HG03460 (cell line): ENCODE measurements at regions not wholly inside any gene's neighbourhood (a gene's known extent, or its start where the extent isn't known, plus 50 kb on each side); places are given as distances from the start of the nearest gene placed in this dataset.

Experiments
- ATAC-seq: cut with Tn5 transposase; IDR thresholded peaks from one replicate; pipeline ENCODE4 v1.9.1; 2021; ENCODE audit not compliant: unreplicated experiment

DNA sequence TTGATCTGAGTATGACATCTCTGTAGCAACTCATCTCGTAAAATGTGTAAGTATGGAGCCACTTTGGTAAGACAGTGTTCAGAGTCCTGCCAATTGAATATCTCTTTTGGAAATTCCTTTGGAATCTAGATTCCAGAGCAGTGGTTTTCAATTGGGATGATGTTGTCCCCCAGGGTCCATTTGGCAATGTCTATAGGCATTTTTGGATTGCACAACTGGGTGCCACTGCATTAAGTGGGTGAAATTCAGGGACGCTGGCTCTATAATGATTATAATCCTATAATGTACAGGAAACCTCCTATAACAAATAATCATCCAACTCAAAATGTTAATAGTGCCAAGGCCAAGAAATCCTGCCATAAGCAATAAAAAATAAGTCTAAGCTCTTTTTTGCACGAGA is 404.8 kb upstream of the RAG2 start:
- ATAC-seq = no peak

DNA sequence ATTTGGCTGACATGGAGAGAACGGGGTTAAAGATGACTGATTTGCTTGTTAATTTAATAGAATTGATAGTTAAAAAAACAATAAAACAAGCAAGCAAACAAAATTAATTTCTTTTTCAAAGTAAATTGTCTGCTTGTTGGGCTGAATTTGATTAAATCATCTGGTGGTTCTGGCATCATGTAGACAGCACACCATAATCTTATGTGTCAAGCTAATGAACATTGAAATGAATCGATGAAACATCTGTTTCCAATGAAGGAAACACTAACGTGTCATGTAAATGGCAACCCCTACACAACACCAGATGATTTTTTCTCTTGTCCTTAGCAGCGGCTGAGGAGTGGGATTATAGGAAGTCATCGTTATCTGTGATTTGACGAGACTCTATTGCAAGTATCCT is 399.6 kb upstream of the RAG2 start:
- ATAC-seq = no peak

DNA sequence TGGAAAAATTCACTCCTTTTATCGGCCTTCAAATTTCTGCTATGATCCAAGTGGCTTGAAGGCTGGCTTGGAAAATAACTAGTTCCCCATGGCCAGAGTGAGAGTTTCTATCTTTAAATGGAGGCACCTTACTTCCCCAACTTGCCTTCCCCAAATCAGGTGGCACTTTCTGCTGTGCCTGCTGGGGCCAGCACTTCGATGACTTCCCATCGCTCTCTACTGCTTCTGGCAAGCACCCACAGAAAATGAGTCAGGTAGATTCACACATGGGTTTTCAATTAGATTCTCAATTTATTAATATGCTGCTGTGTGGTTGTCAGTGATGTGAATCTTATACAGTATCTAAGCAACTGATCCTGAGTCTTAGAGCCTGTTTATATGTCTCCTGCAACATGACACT is 398.8 kb upstream of the RAG2 start:
- no peak for ATAC-seq

DNA sequence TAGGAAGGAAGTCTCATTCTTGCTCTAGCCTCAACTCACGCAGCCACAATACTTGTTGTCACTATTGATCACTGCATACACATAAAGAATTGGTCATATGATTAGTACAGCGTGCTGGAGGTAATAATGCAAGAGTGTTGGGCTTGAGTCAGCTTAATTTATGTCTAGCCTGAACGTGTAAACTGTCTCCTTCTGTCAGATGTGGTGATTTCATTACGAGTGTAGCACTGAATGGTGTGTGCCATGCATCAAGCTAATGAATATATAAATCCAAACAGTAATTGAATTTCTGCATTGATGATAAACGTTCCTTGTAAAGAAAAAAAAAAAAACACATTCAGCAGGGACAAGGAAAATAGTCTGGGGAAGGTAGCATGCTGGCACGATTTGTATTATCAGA is 396.2 kb upstream of the RAG2 start:
- no peak for ATAC-seq

DNA sequence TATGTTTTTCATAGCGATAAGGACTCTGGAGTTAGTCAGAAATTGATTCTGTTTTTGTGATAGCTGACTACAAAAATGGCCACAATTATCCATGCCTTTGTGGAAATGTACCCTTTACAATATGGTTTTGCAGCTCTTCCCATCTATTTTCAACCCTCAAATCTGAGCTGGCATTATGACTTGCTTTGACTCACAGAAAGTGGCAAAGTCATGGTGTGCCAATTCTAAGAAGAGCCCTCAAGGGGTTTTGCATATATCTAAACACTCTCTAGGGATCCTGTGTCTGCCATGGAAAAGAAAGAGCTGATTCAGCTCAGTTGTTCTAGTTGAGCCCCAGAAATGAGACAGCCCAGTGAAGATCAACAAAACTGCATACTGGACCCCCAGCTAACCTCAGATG is 390.5 kb upstream of the RAG2 start:
- ATAC-seq = no peak

DNA sequence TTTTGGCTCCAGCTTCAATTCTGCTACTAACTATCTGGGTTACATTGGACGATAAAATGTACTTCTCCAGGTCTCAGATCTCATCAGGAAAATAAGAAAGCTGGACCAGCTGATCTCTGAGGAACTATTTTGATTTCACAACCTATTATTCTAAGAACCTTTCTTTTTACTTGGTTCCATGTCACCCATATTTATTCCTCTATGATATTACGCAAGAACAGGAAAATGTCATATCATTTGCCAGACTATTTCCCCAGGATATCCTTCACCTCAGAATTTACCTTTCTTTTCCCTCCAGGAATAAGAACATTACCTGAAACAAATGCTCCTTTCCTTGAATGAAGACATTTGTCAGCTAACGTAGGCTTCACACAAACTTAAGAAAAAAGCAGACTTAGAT is 387.5 kb upstream of the RAG2 start:
- ATAC-seq = no peak

DNA sequence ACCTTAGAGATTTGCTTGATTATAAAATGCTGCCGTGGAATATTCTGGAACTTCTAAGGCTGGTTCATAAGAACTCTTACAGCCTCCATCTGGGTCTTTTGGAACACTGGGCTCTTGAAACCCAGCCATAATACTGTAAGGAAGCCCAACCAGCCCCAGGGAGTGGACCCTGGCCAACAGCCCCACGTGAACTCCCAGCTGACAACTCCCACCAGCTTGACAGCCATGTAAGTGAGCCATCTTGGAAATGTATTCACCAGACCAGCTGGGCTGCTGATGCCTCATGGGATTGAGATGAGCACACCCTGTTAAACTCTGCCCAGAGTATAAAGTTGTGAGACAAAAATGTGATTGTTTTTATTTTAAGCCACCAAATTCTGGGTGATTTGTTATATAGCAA is 378.7 kb upstream of the RAG2 start:
- no peak for ATAC-seq

DNA sequence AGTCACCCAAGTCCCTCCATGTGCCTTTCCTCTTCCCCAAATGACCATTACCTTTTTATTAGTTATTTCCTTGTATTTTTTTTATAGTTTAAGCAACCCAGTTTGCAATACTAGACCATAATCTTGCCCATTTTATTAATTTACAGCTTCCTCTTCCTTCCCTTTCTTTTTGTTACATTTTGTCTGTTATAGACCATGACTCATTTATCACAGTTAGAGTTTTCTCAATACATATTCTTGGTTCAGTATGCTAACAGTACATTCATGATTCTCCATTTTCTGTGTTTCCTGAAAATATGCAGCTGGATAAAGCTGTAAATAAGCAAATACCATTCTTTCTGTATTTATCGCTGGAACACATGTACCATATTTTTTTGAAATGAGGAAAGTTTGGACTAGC is 376.7 kb upstream of the RAG2 start:
- ATAC-seq = no peak

DNA sequence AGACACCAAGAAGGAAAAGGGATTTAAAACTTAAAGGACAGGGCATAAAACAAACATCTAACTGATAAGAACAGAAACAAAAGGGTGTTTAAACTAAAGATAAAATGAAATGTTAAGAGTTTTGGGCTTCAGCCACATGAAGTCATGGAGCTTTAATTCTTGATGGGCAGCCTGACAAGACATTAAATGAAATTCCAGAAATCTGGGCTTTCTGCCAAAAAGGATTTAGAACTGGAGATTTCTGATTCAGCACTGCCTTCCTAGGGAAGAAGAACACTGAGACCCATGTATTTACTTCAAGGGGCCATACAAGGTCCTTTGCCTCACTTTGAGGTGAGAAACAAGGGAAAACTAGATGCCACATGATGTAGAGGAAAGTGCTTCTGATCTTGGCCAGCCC is 355.9 kb upstream of the RAG2 start:
- ATAC-seq = no peak

DNA sequence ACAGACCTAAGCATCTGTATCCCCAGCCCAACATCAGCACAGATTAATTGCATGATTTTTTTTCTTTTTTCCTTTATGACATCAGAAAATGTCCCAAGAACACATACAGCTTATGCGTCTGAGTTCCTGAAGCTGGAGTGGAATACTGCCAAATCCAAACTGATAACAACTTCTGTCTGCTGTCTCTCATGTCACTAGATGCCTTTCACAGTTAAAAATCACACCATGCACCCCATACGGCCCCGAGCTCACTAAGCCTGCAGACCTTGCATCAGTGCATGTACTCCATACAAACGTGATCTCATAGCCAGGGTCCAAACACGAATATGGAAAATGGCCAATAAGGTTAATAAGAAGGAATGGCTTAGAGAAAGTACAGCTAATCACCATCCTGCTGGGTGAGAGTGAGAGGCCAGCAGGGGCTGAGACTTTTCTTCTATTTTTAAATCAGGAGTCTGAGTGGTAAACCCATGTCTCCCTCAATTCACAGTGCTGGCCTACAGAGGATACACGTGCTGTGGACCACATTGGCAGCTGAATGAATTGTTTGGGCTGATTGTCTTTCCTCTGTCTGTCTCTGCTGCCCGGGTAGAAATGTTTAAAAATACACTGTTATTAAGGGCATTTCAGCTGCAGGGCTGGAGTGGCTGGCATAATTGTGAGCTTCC is 350.6 kb upstream of the RAG2 start:
- ATAC-seq = no peak

DNA sequence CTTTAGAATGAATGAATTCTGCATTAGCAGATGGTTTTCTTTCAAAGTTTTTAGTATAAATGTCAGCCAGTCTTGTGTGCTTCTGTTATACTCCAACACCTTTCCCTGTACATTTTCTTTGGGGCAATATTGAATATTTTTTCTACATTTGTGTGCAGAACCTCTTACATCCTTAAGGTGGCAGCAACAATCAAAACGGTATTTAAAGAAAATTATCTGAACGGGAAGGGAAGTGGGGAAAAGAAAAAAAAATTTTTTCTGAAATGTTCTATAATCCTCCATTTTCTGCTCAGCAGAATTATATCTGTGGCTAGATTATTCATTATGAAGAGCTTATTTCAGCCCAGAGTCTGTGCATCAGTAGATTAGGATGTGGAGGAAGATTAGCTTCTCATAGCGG is 347.3 kb upstream of the RAG2 start:
- no peak for ATAC-seq

DNA sequence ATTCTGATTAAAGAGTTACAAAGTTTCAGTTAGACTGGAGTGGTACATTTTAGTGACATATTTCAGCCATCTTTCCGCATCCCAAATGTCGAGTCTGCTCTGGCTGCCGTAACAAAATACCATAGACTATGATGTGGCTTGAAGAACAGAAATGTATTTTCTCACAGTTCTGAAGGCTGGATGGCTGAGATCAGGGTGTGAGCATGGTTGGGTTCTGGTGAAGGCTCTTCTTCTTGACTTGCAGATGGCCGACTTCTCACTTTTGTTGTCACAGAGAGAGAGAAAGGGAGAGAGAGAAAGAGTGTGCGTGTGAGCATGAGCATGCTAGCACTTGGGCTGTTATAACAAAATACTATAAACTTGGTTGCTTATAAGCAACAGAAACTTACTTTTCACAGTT is 335.4 kb upstream of the RAG2 start:
- no peak for ATAC-seq

DNA sequence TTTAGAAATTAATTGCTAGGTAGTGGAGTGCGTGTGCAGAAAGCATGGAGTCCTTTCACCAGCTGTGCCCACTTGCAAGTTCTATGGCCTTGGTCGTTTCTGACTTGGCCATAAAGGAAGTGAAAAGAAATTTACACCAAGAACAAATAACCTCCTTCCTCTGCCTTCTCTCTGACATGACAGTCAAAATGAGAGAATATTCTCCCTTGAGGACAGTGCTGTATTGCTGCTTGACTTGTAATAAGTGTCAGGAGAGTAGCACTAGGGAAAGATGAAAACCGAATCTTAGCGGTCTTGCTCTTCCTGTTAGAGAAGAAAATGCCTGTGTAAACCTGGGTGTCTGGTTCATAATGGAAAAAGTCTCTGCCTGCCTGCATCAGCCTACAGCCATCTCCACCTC is 333.1 kb upstream of the RAG2 start:
- ATAC-seq = no peak

DNA sequence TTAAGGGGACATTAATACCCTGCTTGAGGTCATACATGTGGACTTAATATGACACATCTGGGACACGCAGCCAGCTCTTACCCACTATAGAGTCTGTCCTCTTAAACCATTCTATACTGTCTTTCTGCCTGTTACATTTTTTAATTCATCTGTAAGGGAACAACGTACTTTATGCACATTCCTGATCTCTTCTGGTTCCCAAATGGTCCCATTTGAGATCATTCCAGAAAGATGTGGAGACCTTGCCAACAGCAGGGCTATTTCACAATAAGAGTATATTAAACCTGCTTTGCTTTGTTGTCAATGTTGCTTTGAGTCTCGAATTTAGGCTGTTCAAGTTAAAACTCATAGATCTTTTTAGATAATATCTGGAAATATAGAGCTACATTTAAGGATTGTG is 332.2 kb upstream of the RAG2 start:
- ATAC-seq = no peak

DNA sequence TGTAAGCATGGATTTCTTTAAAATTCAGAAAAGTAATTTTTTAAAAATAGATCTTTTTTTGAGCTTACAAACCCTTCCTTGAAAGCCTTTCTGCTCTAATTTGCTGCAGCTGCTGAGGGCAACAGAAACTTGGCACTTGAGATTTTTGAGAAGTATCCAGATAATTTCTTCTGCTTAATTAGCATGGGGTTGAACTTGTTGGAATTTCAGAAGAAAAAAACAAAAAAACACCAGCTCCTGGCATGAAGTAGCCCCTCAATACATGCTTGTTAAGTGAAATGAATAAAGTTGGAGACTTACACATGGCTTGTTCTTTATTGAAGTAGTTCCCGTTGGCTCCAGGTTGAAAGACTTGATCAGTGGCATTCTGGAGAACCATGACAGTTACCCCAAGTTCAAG is 331.4 kb upstream of the RAG2 start:
- no peak for ATAC-seq

DNA sequence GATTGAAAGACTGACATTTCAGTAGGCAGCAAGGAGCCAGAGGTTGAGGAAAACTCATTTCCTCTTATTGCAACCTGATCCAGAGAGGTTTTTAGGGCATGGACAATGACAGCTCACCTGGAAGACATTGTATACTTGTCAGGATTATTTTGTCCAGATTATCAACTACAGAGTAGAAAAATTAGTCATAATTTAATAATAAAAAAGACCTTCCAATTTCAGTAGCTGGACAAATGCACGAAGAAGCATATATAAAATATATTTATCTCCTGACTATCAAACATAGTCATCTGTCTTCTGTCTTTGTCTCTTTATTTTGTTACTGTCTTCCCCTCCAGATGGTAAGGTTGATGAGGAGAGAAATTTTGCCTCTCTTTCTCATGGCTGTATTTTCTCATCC is 330.6 kb upstream of the RAG2 start:
- ATAC-seq = no peak

DNA sequence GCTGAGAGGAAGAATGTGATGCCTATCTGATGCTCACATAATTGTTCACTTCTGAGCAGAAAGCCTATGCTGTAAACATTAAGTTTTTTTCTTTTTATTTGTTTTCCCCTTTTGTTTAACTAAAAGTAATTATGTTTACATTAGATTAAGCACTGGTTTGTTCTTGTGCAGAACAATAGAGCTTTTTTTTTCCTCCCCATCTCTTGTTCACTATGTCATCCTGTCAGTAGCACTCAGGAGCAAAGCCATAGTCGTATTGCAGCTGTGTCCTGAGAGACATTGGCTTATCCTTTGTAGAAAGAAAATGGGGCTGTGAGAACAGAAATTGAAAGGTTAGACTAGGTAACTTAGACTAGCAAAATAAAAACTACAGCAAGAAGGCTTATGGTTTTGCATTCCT is 301.8 kb upstream of the RAG2 start:
- ATAC-seq = no peak

DNA sequence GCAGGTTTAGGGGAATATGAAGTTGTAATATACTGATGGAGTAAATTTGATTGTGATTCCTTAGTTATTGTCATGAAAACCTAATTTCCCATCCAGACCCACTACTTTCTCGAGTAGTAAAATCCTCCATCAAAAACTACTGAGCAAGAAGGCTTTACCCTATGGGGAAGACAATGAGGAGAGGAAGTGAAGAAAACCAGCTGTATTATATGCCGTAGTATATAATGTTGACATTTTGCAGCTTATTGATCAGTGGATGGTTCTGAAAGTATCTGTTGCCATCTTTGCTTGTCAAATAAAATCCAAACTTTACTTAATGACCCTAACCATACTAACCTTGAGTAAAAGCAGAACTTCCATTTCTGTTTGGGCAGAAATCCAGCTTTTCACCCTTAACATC is 292.8 kb upstream of the RAG2 start:
- ATAC-seq = no peak

DNA sequence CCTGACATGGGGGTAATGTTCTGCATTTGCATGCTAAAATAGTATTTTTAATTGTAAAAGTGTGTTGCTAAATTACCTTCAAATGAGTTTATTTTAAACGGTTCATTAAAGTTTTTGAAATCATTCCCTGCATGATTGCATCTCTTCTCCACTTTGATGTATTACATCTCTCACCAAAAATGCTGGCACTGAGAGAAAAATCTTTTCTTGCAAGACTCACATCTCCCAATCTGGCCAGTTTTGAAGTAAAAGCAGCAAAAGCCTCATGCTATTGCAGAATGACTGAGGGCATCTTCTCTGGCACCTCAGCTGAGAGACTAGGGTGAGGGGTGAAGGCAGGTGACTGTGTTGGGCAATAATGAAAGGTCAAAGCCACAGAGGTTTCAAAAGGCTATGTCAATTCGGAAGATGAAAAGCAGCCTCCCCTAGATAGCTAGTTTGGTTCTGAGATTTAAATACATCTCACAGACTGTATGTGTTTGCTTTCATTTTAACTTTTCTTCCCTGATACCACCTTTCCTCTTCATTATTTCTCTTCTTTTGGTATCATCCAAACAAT is 292.2 kb upstream of the RAG2 start:
- no peak for ATAC-seq

DNA sequence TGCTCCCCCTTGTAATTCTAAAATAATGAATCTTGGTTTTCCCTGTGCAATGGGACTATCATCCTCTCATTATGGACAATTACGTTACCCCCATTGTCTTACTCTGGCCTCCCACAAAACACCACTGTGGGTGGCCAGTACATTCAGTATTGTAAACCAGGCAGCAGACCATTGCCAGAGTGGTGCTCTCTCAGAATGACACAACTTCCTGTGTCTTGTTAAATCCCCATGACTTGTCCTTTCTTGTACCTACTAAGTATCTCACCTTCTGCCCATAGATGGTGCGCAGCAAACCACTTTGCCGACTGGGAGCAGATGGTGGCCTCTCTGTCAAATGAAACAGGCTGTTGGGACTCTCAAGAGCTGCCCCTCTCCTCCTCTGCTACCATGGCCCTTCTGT is 287.1 kb upstream of the RAG2 start:
- no peak for ATAC-seq

DNA sequence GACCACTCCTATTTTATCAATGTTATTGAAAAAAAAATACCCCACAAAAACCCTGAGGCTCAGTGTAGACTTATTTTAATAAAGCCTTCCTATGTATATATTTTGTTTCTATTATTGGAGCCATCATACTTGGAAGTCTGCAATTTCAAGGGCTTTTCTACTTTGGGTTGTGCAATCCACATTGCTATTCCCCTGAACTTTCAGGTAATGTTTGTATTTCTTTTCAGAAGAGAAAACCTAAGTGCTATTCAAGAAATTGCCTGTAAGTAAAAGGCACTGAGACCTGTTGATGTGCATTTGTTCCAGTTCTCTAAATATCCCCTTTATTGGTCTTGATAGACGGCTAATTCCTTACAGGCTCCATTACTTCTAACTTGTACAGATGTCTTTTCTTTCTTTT is 280.7 kb upstream of the RAG2 start:
- no peak for ATAC-seq

DNA sequence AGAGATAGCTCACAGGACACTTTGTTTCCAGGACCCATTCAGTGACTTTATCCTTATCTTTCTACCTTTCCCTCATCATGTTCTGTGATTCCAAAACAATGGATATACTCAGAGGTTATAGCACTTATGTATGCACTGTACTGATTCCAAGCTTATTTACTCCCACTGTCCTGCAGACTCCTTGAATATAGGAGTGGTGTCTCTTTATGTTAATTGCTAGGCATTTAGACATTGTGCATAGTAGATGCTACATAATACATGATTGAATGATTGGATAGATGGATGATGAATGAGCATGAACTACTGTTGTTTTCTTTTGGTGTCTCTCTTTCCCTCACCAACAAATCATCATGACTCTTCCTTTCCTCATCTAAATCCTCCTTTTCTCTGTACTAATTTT is 279.1 kb upstream of the RAG2 start:
- no peak for ATAC-seq

DNA sequence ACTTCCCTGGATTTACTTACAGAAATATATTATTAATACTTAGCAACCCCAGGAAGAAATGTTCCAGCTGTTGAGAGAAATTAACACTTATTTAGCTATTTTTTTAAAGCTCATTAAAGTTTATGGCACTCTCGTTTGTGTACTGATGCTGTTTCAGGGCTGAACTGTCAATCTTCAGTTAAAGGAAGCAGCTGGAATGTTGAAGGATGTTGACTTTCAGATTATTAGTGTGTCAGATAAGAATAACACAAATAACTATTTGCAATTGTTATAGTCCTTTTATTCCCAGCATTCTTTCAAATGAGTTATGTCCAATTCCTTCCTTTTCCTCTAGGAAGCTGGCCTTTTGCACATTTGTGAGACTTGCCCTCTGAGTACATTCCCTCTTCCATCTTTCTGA is 278.2 kb upstream of the RAG2 start:
- no peak for ATAC-seq
